ENCODE measurements at regions not wholly inside any gene's neighbourhood (a gene's known extent, or its start where the extent isn't known, plus 50 kb on each side); places are given as distances from the start of the nearest gene placed in this dataset.

GRCh38 chr4:153081006-153081580 is 123.2 kb upstream of the TRIM2 start:
- no peak for TF ChIP-seq CTCF (IDR thresholded peaks at IDR 0.05)
- no peak for TF ChIP-seq POLR2A (IDR thresholded peaks at IDR 0.05)
- no peak for TF ChIP-seq EP300 (IDR thresholded peaks at IDR 0.05)

All from suprapubic skin (tissue), 3 donors.